ENCODE measurements at regions not wholly inside any gene's neighbourhood (a gene's known extent, or its start where the extent isn't known, plus 50 kb on each side); places are given as distances from the start of the nearest gene placed in this dataset.
"Not testable (repeated sequence)": the region's sequence is repeated elsewhere in the genome, so short reads cannot be mapped to it uniquely, and the experiment has no call there.

GRCh38 chr4:131883181-131883580, 1265.9 kb upstream of the PCDH10 start:
- DNase-seq, result not testable (repeated sequence)

GRCh38 chr4:131925662-131926061, 1223.4 kb upstream of the PCDH10 start:
- not testable (repeated sequence) for DNase-seq

- not testable (repeated sequence) for DNase-seq
Measured at GRCh38 chr4:131967646-131968045, 1181.4 kb upstream of the PCDH10 start.

- DNase-seq, result no peak
Measured at GRCh38 chr4:131974730-131975129, 1174.4 kb upstream of the PCDH10 start.

GRCh38 chr4:131975276-131976132, 1173.6 kb upstream of the PCDH10 start:
- DNase-seq, result not testable (repeated sequence)

GRCh38 chr4:131976133-131977002, 1172.7 kb upstream of the PCDH10 start:
- not testable (repeated sequence) for DNase-seq

- DNase-seq, result no peak
Measured at GRCh38 chr4:131978120-131978519, 1171.0 kb upstream of the PCDH10 start.

- DNase-seq, result no peak
Measured at GRCh38 chr4:131989576-131989975, 1159.5 kb upstream of the PCDH10 start.

GRCh38 chr4:132001542-132001941, 1147.6 kb upstream of the PCDH10 start:
- DNase-seq, result no peak

- DNase-seq, result no peak
Measured at GRCh38 chr4:132003593-132003992, 1145.5 kb upstream of the PCDH10 start.

GRCh38 chr4:132015321-132015720, 1133.8 kb upstream of the PCDH10 start:
- DNase-seq, result no peak

GRCh38 chr4:132016703-132017350, 1132.3 kb upstream of the PCDH10 start:
- DNase-seq, result no peak

- no peak for DNase-seq
Measured at GRCh38 chr4:132026166-132026565, 1122.9 kb upstream of the PCDH10 start.

GRCh38 chr4:132026816-132027215, 1122.3 kb upstream of the PCDH10 start:
- DNase-seq, result no peak

- DNase-seq, result no peak
Measured at GRCh38 chr4:132056496-132056895, 1092.6 kb upstream of the PCDH10 start.

- DNase-seq, result no peak
Measured at GRCh38 chr4:132059227-132059626, 1089.9 kb upstream of the PCDH10 start.

GRCh38 chr4:132062611-132063239, 1086.4 kb upstream of the PCDH10 start:
- DNase-seq, result no peak

- no peak for DNase-seq
Measured at GRCh38 chr4:132063829-132064228, 1085.3 kb upstream of the PCDH10 start.

GRCh38 chr4:132065940-132066495, 1083.1 kb upstream of the PCDH10 start:
- DNase-seq, result no peak

GRCh38 chr4:132071815-132072214, 1077.3 kb upstream of the PCDH10 start:
- DNase-seq, result no peak

GRCh38 chr4:132076829-132077228, 1072.3 kb upstream of the PCDH10 start:
- no peak for DNase-seq

GRCh38 chr4:132085105-132085504, 1064.0 kb upstream of the PCDH10 start:
- no peak for DNase-seq
